Karpas-422 (cell line): ENCODE measurements at regions not wholly inside any gene's neighbourhood (a gene's known extent, or its start where the extent isn't known, plus 50 kb on each side); places are given as distances from the start of the nearest gene placed in this dataset.

ENCODE experiments used
- DNase-seq: peaks from one replicate; pipeline ENCODE4 v3.0.0-alpha.2; 2015
- H2AFZ ChIP-seq: fragments of 200-600 bp; sonication (generic); 2 replicates; pipeline ENCODE4 v1.6.1; 2014; ENCODE audit warnings: antibody characterized with exemption, low read length, mixed read lengths
- H3K27ac ChIP-seq: fragments of 200-600 bp; sonication (generic); 2 replicates; pipeline ENCODE4 v1.5.1; 2014; ENCODE audit warnings: mild to moderate bottlenecking, low read length, moderate library complexity
- H3K27me3 ChIP-seq: fragments of 200-600 bp; sonication (generic); 2 replicates; pipeline ENCODE4 v1.6.1; 2014; ENCODE audit warnings: low read length, mixed read lengths
- H3K36me3 ChIP-seq: fragments of 200-600 bp; sonication (generic); 2 replicates; pipeline ENCODE4 v1.6.1; 2014; ENCODE audit warnings: low read length, mixed read lengths; ENCODE audit not compliant: insufficient read depth
- H3K4me1 ChIP-seq: fragments of 200-600 bp; sonication (generic); 2 replicates; pipeline ENCODE4 v1.6.1; 2014; ENCODE audit warnings: mild to moderate bottlenecking, low read length, mixed read lengths
- H3K4me2 ChIP-seq: fragments of 200-600 bp; sonication (generic); 2 replicates; pipeline ENCODE4 v1.6.1; 2014; ENCODE audit warnings: low read length, low read depth, mild to moderate bottlenecking; ENCODE audit not compliant: poor library complexity, severe bottlenecking
- H3K4me3 ChIP-seq: fragments of 200-600 bp; sonication (generic); 2 replicates; pipeline ENCODE4 v1.5.1; 2014; ENCODE audit warnings: mild to moderate bottlenecking, antibody characterized with exemption, low read length, mixed read lengths
- H3K79me2 ChIP-seq: fragments of 200-600 bp; sonication (generic); 2 replicates; pipeline ENCODE4 v1.6.1; 2014; ENCODE audit warnings: mild to moderate bottlenecking, low read length, mixed read lengths
- H3K9ac ChIP-seq: fragments of 200-600 bp; sonication (generic); 2 replicates; pipeline ENCODE4 v1.6.0; 2014; ENCODE audit warnings: low read length
- H3K9me2 ChIP-seq: fragments of 200-600 bp; sonication (generic), shearing (Covaris generic); replicated peaks from 2 replicates; pipeline ENCODE4 v1.6.0; 2014; ENCODE audit warnings: mild to moderate bottlenecking, low read length, moderate library complexity; ENCODE audit not compliant: insufficient read depth
- H3K9me3 ChIP-seq: fragments of 300-700, 200-600 bp; sonication (generic); 2 replicates; pipeline ENCODE4 v1.6.1; 2014; ENCODE audit warnings: low read length, mixed read lengths
- H4K20me1 ChIP-seq: fragments of 200-600 bp; sonication (generic); 2 replicates; pipeline ENCODE4 v1.6.1; 2014; ENCODE audit warnings: mild to moderate bottlenecking, antibody characterized with exemption, low read length, low read depth; ENCODE audit not compliant: insufficient read depth

DNA sequence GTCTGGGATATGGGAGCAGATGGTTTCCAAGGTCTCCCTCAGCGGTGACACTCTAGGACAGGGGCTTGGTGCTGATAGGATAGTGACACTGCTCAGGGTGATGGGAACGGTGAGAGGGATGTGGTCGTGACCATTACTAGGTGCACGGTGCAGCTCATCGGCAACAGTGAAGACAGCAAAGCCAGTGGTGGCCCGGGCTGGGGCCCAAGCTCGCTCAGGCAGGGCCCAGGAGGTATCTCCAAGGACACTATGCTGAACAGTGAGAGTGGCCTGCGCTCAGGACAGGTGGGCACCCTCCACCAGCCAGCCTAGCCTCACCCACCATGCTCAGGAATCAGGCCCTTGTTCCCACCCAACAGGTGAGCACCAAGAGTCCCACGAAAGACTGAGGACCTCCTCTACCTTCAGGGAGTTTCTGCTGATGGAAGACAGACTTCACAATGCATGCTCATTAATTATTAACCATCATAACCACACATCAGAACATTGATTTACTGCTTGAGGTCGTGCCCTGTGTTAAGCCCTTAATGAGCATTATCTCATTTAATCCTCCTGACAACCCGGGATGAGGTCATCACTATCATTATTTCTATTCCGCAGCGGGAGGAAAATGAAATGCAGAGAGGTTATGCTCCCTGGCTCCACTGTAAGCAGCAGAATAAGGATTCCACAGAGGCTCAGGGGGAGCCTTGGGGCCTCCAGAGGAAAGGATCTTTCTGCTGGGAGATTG is 269.4 kb downstream of the UACA start:
- no peak for DNase-seq
- Histone ChIP-seq H3K27me3 (no peaks in the 10 kb centered on the region), H3K4me3 (no peak overlapping the region), H4K20me1 (0 out of 2 replicates have a peak, but pooled peaks cover 4% of the 10 kb centered on the region), H2AFZ (no peak overlapping the region), H3K9me2 (no peaks in the 10 kb centered on the region), H3K9me3 (no peaks in the 10 kb centered on the region), H3K36me3 (no peaks in the 10 kb centered on the region), H3K9ac (no peak overlapping the region), H3K4me1 (peaks cover 29% of the 10 kb centered on the region), H3K27ac (no peak overlapping the region), H3K4me2 (no peak overlapping the region), H3K79me2 (no peaks in the 10 kb centered on the region)

GRCh38 chr15:70493376-70493775 is 270.0 kb downstream of the UACA start:
- Histone ChIP-seq H3K4me3 (no peak overlapping the region), H3K27ac (no peak overlapping the region), H3K9me3 (no peaks in the 10 kb centered on the region), H2AFZ (no peak overlapping the region), H4K20me1 (0 out of 2 replicates have a peak, but pooled peaks cover 4% of the 10 kb centered on the region), H3K4me1 (peaks cover 29% of the 10 kb centered on the region), H3K9me2 (no peaks in the 10 kb centered on the region), H3K27me3 (no peaks in the 10 kb centered on the region), H3K79me2 (no peaks in the 10 kb centered on the region), H3K9ac (no peak overlapping the region), H3K36me3 (no peaks in the 10 kb centered on the region), H3K4me2 (no peak overlapping the region)
- peak; percentile 33 for DNase-seq

DNA sequence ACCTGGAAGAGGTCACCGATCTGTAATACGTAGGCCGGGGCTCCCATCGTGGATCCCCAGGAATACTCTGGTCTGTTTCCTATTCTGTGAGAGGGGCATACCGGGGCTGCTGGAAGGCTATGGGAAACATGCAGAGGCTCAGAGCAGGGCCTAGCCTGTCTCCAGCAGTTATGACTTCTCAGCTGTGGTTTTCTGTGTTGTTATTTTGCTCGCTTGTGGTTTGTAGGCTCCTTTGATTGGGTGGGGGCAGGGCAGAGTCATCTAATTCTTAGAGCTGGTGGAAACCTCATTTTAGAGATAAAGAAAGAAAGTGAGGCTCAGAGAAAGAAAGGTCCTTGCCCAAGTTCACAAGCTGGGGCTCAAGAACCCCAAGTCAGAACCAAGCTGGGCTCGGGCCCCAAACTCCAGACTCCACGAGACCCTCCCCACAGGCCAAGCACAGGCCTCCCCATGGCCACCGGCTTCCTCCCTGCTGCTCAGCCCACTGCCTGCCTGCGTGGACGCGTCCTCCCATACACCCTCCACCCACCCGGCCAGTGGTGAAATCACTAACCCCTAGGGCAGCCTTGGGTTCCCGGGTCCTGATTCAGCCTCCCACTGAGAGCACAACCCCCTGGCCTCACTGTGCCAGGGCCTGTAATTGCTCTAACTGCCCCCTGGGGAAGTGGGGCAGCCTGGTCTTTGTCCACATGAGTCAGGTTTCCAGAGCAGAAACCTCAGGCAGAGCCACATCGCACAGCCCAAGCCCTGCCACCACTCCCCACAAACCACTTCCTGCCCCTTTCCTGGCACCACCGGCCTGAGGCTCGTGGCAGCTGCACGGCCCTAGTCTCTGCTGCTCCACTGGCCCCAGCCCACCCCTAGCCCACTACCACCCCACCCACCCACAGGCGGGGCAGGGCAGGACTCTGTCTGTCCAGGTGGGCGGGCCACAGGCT is 270.8 kb downstream of the UACA start:
- H2AFZ ChIP-seq = no peak overlapping the region
- H3K36me3 ChIP-seq = no peaks in the 10 kb centered on the region
- H3K27ac ChIP-seq = no peak overlapping the region
- DNase-seq = peak; percentile 58
- no peaks in the 10 kb centered on the region for H3K9me2 ChIP-seq
- H3K9me3 ChIP-seq = no peaks in the 10 kb centered on the region
- no peaks in the 10 kb centered on the region for H3K79me2 ChIP-seq
- H3K4me2 ChIP-seq = peak overlapping the region; percentile 38
- H3K4me3 ChIP-seq = no peak overlapping the region
- 0 out of 2 replicates have a peak, but pooled peaks cover 4% of the 10 kb centered on the region for H4K20me1 ChIP-seq
- peak overlapping the region; percentile 53; the same call in 1 of the 2 replicates for H3K9ac ChIP-seq
- H3K4me1 ChIP-seq = peaks cover 29% of the 10 kb centered on the region
- no peaks in the 10 kb centered on the region for H3K27me3 ChIP-seq

GRCh38 chr15:70491641-70492040 is 271.7 kb downstream of the UACA start:
- H3K4me1 ChIP-seq = peaks cover 34% of the 10 kb centered on the region
- H3K79me2 ChIP-seq = no peaks in the 10 kb centered on the region
- peak overlapping the region; percentile 30 for H3K9ac ChIP-seq
- H3K4me2 ChIP-seq = peak overlapping the region; percentile 38
- H4K20me1 ChIP-seq = 0 out of 2 replicates have a peak, but pooled peaks cover 4% of the 10 kb centered on the region
- no peaks in the 10 kb centered on the region for H3K9me2 ChIP-seq
- H2AFZ ChIP-seq = 0 out of 2 replicates have a peak overlapping the region, but pooled peaks have one; percentile 20
- no peaks in the 10 kb centered on the region for H3K27me3 ChIP-seq
- no peak overlapping the region for H3K27ac ChIP-seq
- H3K9me3 ChIP-seq = no peaks in the 10 kb centered on the region
- no peaks in the 10 kb centered on the region for H3K36me3 ChIP-seq
- DNase-seq = no peak
- no peak overlapping the region for H3K4me3 ChIP-seq

GRCh38 chr15:70491201-70491621 is 272.1 kb downstream of the UACA start:
- peak; percentile 65 for DNase-seq

GRCh38 chr15:70490838-70491155 is 272.6 kb downstream of the UACA start:
- Histone ChIP-seq H3K4me1 (peaks cover 40% of the 10 kb centered on the region), H3K9ac (no peak overlapping the region; the same call in 1 of the 2 replicates), H2AFZ (no peak overlapping the region), H3K27me3 (no peaks in the 10 kb centered on the region), H3K9me2 (no peaks in the 10 kb centered on the region), H3K36me3 (no peaks in the 10 kb centered on the region), H3K4me2 (no peak overlapping the region), H3K79me2 (no peaks in the 10 kb centered on the region), H3K27ac (no peak overlapping the region), H4K20me1 (0 out of 2 replicates have a peak, but pooled peaks cover 4% of the 10 kb centered on the region), H3K9me3 (no peaks in the 10 kb centered on the region), H3K4me3 (no peak overlapping the region)
- DNase-seq = no peak

More at GRCh38 chr15:70491201-70491621, 272.1 kb downstream of the UACA start:
- Histone ChIP-seq H3K79me2 (no peaks in the 10 kb centered on the region), H3K27ac (no peak overlapping the region), H3K9me2 (no peaks in the 10 kb centered on the region), H2AFZ (0 out of 2 replicates have a peak overlapping the region, but pooled peaks have one; percentile 20), H3K36me3 (no peaks in the 10 kb centered on the region), H4K20me1 (0 out of 2 replicates have a peak, but pooled peaks cover 4% of the 10 kb centered on the region), H3K9me3 (no peaks in the 10 kb centered on the region), H3K4me1 (peaks cover 38% of the 10 kb centered on the region), H3K4me3 (no peak overlapping the region), H3K4me2 (peak overlapping the region; percentile 38), H3K27me3 (no peaks in the 10 kb centered on the region), H3K9ac (peak overlapping the region; percentile 30)

DNA sequence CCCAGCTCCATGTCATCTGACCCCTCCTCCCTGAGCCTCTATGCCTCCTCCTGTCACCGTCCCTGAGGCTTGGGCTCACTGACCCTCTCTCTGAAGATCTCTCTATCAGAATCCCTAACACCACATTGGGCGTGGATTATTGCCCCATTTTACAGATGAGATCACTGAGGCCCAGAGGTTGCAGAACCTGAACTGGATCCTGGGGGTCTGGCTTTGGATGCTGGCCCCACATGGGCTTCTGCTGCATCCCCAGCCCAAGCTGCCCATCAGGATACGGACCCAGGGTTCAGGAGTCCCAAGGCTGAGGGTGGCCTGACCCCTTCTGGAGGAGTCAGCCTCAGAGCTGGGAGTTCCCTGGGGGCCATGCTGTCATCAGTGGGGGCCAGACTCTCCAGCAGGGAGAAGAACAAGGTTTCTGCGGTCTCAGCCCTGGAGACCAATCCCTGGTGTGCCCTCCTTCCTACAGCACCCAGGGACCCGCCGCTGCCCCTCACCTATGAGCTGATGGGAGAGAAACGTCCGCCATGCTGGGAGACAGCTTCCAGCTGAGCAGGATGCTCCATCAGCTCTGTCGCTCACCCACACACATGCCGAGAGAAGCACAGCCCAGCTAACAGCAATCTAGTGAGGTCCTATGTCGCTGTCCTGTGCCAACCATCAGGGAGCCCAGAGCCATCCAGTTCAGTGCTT is 273.1 kb downstream of the UACA start:
- no peak overlapping the region for H3K4me3 ChIP-seq
- H4K20me1 ChIP-seq = 0 out of 2 replicates have a peak, but pooled peaks cover 4% of the 10 kb centered on the region
- no peak overlapping the region for H3K9ac ChIP-seq
- no peaks in the 10 kb centered on the region for H3K9me2 ChIP-seq
- no peaks in the 10 kb centered on the region for H3K9me3 ChIP-seq
- no peak overlapping the region for H2AFZ ChIP-seq
- H3K27ac ChIP-seq = no peak overlapping the region
- H3K4me2 ChIP-seq = no peak overlapping the region
- DNase-seq = no peak
- H3K36me3 ChIP-seq = no peaks in the 10 kb centered on the region
- H3K27me3 ChIP-seq = no peaks in the 10 kb centered on the region
- no peaks in the 10 kb centered on the region for H3K79me2 ChIP-seq
- peaks cover 40% of the 10 kb centered on the region for H3K4me1 ChIP-seq
